Calu3 (cell line): ENCODE measurements at regions not wholly inside any gene's neighbourhood (a gene's known extent, or its start where the extent isn't known, plus 50 kb on each side); places are given as distances from the start of the nearest gene placed in this dataset.

Experiments used
- BruUV-seq: library from RNA; stranded (reverse); fragments of 400-500 nt; replicated peaks from 2 replicates; lab custom pipeline; 2021; lab: Mats Ljungman, UMichigan
- CTCF ChIA-PET: fragments of 300-600 bp; sonication (Branson Sonifier 250); formaldehyde crosslinking; loops from one replicate; lab custom pipeline; 2022; ENCODE audit warnings: antibody characterized with exemption; lab: Charles Lee
- DNase-seq: peaks from one replicate; pipeline ENCODE4 v3.0.0; 2022
- H3K27ac Mint-ChIP-seq: one replicate; pipeline ENCODE4 v1.8.0; 2022; ENCODE audit warnings: mixed read lengths; ENCODE audit not compliant: unreplicated experiment
- H3K27me3 Mint-ChIP-seq: one replicate; pipeline ENCODE4 v1.8.0; 2022; ENCODE audit warnings: mixed read lengths; ENCODE audit not compliant: unreplicated experiment
- H3K36me3 Mint-ChIP-seq: one replicate; pipeline ENCODE4 v1.8.0; 2022; ENCODE audit warnings: mild to moderate bottlenecking, moderate library complexity, mixed read lengths; ENCODE audit not compliant: insufficient read depth, unreplicated experiment
- H3K4me1 Mint-ChIP-seq: one replicate; pipeline ENCODE4 v1.8.0; 2022; ENCODE audit warnings: mild to moderate bottlenecking, low read depth, mixed read lengths; ENCODE audit not compliant: unreplicated experiment
- H3K4me3 Mint-ChIP-seq: one replicate; pipeline ENCODE4 v1.8.0; 2022; ENCODE audit warnings: mild to moderate bottlenecking, low read depth, moderate library complexity, mixed read lengths; ENCODE audit not compliant: unreplicated experiment
- H3K9me3 Mint-ChIP-seq: one replicate; pipeline ENCODE4 v1.8.0; 2022; ENCODE audit warnings: low read depth, mixed read lengths; ENCODE audit not compliant: unreplicated experiment
- CTCF ChIP-seq: fragments of 200-600 bp; IDR thresholded peaks from one replicate; pipeline ENCODE4 v1.8.0; 2022; ENCODE audit warnings: antibody characterized with exemption; ENCODE audit not compliant: unreplicated experiment
- intact Hi-C: fragments of 100-400 bp; cut with micrococcal nuclease; formaldehyde crosslinking; loops from one replicate; pipeline ENCODE4 v1.10.0; 2022; ENCODE audit not compliant: unreplicated experiment

- no peaks in the 10 kb centered on the region for H3K27me3 Mint-ChIP-seq
Measured at GRCh38 chr10:33669904-33670303, 335.4 kb upstream of the NRP1 start.

GRCh38 chr10:33666686-33667480 is 332.4 kb upstream of the NRP1 start:
- intact Hi-C loops = no loop called here
- peaks cover 8% of the 10 kb centered on the region for H3K4me1 Mint-ChIP-seq
- H3K36me3 Mint-ChIP-seq = peaks cover 2% of the 10 kb centered on the region
- no peak overlapping the region for H3K27ac Mint-ChIP-seq
- no TSS peak for BruUV-seq
- no peak overlapping the region for H3K4me3 Mint-ChIP-seq
- H3K27me3 Mint-ChIP-seq = no peaks in the 10 kb centered on the region
- DNase-seq = no peak
- CTCF ChIA-PET = no interaction called here
- TF ChIP-seq CTCF = no peak
- no peaks in the 10 kb centered on the region for H3K9me3 Mint-ChIP-seq

More at GRCh38 chr10:33669904-33670303, 335.4 kb upstream of the NRP1 start:
- no peak overlapping the region for H3K27ac Mint-ChIP-seq
- H3K4me1 Mint-ChIP-seq = no peaks in the 10 kb centered on the region
- no peaks in the 10 kb centered on the region for H3K9me3 Mint-ChIP-seq
- no peak overlapping the region for H3K4me3 Mint-ChIP-seq
- no TSS peak for BruUV-seq
- CTCF ChIA-PET = no interaction called here
- no peaks in the 10 kb centered on the region for H3K36me3 Mint-ChIP-seq
- no peak for DNase-seq
- TF ChIP-seq CTCF = no peak
- intact Hi-C loops = no loop called here

GRCh38 chr10:33665501-33665900 is 331.0 kb upstream of the NRP1 start:
- peaks cover 16% of the 10 kb centered on the region for H3K4me1 Mint-ChIP-seq
- no peak overlapping the region for H3K27ac Mint-ChIP-seq
- H3K9me3 Mint-ChIP-seq = no peaks in the 10 kb centered on the region
- peaks cover 5% of the 10 kb centered on the region for H3K36me3 Mint-ChIP-seq
- intact Hi-C loops = no loop called here
- no TSS peak for BruUV-seq
- H3K4me3 Mint-ChIP-seq = no peak overlapping the region
- no peak for DNase-seq
- no peaks in the 10 kb centered on the region for H3K27me3 Mint-ChIP-seq
- CTCF ChIA-PET = interaction anchor here (0.7 kb wide), 1 partner anchor 123 kb away, joined by 7 read pairs; no protein-coding TSS in a partner anchor
- no peak for TF ChIP-seq CTCF

DNA sequence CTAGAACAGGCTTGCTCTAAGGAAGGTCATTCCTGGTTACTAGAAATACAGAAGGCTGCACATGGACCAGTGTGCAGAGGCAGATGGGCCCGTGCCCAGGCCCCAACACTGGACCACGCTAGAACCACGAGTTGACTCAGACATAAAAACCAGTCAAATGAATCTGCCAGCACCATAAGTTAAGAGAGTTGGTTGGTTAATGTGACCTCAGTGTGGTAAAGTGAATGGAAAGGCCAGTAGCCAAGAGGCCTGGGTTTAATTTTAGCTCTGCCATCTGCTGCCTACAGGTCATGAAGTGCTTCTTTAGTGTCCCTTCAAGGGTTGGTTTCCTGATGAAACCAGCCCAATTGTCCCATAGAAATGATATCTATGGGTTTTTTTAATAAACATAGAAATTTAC is 329.6 kb upstream of the NRP1 start:
- no TSS peak for BruUV-seq
- no peak overlapping the region for H3K27ac Mint-ChIP-seq
- H3K4me3 Mint-ChIP-seq = no peak overlapping the region
- peaks cover 5% of the 10 kb centered on the region for H3K36me3 Mint-ChIP-seq
- H3K9me3 Mint-ChIP-seq = no peaks in the 10 kb centered on the region
- TF ChIP-seq CTCF = no peak
- H3K27me3 Mint-ChIP-seq = no peaks in the 10 kb centered on the region
- peaks cover 16% of the 10 kb centered on the region for H3K4me1 Mint-ChIP-seq
- DNase-seq = no peak
- intact Hi-C loops = no loop called here
- CTCF ChIA-PET = no interaction called here
